ENCODE measurements at regions not wholly inside any gene's neighbourhood (a gene's known extent, or its start where the extent isn't known, plus 50 kb on each side); places are given as distances from the start of the nearest gene placed in this dataset.
"Not testable (repeated sequence)": the region's sequence is repeated elsewhere in the genome, so short reads cannot be mapped to it uniquely, and the experiment has no call there.

DNA sequence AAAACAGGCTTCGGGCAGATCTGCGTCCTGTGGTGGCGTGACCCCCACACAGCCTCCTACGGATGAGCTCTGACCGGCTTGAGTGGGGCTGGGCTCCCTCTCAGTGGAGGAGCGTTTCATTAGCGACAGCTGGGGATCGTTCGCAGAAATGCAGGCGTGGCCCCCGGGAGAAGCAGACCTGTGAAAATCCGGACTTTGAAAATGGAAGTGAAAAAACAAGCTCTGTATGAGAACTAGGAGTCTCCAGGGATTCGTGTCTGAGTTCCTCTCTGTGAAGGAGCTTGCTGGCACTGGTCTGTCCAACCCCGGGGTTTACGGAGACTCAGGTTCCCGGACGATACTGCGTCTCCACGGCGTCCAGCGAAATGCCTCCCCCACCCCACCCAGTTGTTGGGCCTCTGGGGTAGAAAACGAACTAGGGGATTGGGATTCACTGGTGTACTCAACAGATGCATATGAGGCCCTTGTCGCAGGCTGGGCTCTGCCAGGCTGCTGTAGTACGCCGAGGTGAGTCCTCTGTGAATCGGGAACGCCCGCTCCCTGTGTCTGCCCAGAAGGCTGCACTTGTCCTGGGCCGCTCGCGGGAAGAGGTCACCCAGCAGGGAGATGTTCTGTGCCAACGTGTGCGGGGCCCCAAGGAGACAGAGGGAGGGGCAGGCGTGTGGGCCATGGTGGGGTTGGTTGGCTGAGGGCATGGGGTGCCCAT lies 119.7 kb upstream of the ZNF469 start:
- not testable (repeated sequence) for FAIRE-seq
- TF ChIP-seq CTCF (IDR thresholded peaks at IDR 0.05; ENCODE audit: insufficient read depth, missing control alignments): peak; percentile 7

DNA sequence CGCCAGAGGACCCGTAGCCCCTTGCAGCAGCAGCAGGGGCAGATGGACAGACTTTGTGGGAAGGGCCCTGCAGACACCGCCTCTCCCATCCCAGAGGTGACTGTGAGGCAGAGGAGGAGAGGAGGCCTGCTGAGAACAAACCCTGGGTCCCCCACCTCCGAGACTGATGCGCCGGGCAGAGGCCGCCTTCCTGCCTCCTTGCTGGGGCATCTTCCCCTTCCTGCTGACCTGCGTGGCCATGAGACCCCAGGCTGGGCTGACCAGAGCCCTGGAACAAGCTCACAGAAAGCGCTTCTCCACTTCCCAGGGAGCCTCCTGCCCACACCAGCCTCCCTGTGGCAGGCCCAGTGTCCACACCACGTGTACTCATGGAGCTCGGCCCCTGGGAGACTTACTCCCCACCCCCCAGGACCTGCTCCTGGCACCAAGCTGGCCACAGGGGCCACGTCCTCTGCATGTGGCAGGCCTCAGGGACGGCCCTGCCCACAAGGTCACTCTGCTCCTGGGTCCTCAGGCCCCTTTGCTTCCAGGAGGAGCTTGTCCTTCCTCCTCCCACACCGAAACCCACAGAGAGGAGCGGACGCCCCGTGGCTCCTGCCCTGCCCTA lies 119.0 kb upstream of the ZNF469 start:
- not testable (repeated sequence) for FAIRE-seq; DNase-seq (ENCODE audit: insufficient read length, low spot score)

More for the DNA sequence above, 119.7 kb upstream of the ZNF469 start:
- DNase-seq (ENCODE audit: insufficient read length, low spot score): not testable (repeated sequence)

DNA sequence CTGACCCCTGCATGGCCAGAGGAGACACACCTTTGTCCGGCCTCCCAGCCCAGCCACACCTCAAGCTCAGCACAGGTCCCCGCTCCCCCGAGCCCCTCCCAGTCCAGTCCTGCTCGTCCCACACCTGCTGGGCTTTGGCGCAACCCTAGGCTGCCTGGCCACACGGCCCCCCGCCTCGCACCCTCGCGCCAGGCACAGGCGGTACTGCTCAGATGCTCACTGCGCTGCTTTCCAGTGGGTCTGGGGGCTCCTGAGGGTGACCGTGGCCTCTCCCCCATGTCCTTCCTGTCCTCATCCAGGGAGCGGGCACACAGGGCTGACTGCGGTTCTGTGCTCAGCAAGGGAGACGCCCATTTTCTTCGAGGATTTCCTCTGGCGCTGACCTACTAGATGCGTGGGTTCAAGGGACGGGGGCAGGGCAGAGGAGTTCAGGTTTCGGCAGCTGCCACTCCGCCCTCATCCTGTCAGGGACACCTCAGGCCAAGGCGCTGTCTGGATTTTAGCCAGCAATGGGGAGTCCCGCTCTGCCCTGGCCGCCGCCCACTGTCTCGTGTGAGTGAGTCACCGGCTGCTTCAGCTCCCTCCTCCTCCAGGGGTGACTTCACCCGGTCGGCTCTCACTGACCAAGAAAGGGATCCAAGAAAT lies 118.0 kb upstream of the ZNF469 start:
- no peak for DNase-seq (ENCODE audit: insufficient read length, low spot score)
- FAIRE-seq: no peak
- TF ChIP-seq CTCF (IDR thresholded peaks at IDR 0.05; ENCODE audit: insufficient read depth, missing control alignments): no peak

GRCh38 chr16:88265286-88265938 lies 117.3 kb upstream of the ZNF469 start:
- not testable (repeated sequence) for FAIRE-seq; DNase-seq (ENCODE audit: insufficient read length, low spot score)

DNA sequence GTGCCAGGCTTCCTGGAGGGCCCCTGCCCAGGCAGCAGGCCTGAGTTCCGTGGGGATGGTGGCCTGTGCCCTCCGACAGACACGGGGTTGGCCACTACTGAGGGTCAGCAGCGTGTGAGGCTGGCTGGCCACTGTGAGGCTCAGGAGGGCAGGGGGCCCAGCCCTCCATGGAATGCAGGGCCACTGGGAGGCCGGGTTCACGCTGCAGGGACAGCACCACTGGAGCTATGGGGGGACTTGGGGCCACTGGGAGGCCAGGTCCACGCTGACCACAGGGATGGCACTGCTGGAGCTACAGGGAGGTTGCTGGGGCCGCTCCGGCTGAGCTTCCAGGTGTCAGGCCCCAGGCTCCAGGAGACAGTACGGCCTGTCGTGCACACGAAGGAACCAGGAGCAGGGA lies 116.7 kb upstream of the ZNF469 start:
- DNase-seq (ENCODE audit: insufficient read length, low spot score); FAIRE-seq: not testable (repeated sequence)

DNA sequence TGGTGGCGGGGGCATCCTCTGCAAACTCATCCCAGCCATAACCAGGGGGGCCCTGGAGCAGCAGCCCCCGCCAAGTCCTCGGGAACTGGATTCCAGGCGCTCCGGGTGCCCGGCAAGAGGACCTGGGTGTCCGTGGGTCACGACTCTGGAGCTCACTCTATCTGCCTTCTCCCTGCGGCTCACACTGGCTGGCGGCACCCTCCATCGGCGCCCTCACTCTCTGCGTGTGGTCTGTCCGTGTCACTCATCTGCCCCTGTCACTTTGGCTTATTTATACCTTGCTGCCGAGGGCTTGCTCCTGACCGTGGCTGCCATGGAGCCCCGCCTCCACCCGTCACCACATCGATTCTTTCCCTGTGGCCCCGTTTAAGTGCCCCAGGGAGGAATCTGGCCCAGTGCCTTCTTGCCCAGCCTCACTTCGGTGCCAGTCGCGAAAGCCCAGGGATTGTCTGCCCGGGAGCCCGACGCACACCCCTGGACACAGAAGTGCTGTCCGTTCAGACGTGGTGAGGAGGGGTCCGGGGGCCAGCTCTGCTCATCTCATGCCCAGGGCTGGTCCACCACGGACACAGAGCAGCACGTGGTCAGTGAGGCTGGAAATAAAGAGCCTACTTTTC lies 115.7 kb upstream of the ZNF469 start:
- not testable (repeated sequence) for DNase-seq (ENCODE audit: insufficient read length, low spot score); FAIRE-seq

GRCh38 chr16:88268186-88268970 lies 114.4 kb upstream of the ZNF469 start:
- not testable (repeated sequence) for DNase-seq (ENCODE audit: insufficient read length, low spot score); FAIRE-seq

GRCh38 chr16:88270171-88270790 lies 112.5 kb upstream of the ZNF469 start:
- FAIRE-seq; DNase-seq (ENCODE audit: insufficient read length, low spot score): not testable (repeated sequence)

DNA sequence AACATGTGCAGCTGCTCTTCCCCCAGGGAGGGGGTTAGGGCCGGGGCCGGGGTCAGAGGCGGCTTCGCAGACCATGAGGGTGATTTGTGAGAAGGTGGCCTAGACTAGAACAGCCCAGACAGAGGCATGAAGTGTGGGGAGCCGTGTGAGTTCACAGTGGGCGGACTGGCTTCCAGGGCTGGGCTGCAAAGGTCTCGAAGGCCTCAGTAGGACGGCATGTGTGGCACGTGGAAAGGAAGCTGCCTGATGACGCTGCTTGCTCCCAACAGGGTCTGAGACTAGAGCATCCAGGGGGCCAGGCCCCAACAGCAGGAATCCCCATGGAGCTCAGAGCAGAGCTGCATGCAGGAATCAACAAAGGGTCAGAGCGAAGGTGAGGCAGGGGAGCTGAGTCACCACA lies 111.5 kb upstream of the ZNF469 start:
- FAIRE-seq; DNase-seq (ENCODE audit: insufficient read length, low spot score): not testable (repeated sequence)

GRCh38 chr16:88271776-88272175 lies 111.0 kb upstream of the ZNF469 start:
- DNase-seq (ENCODE audit: insufficient read length, low spot score); FAIRE-seq: not testable (repeated sequence)

- DNase-seq (ENCODE audit: insufficient read length, low spot score); FAIRE-seq: not testable (repeated sequence)
Measured at GRCh38 chr16:88272437-88272836, 110.3 kb upstream of the ZNF469 start.

DNA sequence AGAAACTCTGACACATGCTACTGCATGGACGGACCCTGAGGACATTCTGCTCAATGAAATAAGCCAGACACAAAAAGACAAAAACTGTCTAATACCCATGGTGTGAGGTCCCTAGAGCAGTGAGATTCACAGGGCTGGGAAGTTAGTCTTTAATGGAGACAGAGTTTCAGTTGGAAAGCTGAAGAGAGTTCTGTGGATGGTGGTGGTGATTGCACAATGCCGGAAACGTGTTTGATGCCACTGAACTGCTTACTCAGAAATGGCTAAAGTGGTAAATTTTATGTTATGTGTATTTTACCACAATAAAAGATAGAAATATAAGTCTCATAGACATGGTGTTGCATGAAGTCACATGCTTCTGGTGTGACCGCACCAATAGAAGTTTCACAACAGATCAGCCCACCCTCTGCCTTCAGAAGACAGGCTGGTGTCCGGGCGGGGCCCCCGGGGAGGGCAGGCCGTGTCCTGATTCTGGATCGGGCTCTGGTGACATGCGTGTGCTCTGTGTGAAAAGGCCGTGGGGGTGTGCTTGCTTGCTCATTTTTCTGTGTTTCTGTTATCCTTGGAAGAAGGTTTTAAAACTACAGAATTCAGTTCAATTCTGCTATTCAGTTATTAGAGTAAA lies 108.5 kb upstream of the ZNF469 start:
- FAIRE-seq; DNase-seq (ENCODE audit: insufficient read length, low spot score): not testable (repeated sequence)

Measured in D721Med (cell line).